IMR-90 (cell line): ENCODE measurements at regions not wholly inside any gene's neighbourhood (a gene's known extent, or its start where the extent isn't known, plus 50 kb on each side); places are given as distances from the start of the nearest gene placed in this dataset.

Experiments used
- CEBPB ChIP-seq: IDR thresholded peaks from 2 replicates; pipeline ENCODE4 v1.6.1; 2012; ENCODE audit warnings: low read depth, low read length, improper control_type of control experiment
- CHD1 ChIP-seq: IDR thresholded peaks from 2 replicates; pipeline ENCODE4 v1.6.1; 2012; ENCODE audit warnings: low read depth, low read length, improper control_type of control experiment
- CTCF ChIP-seq: conservative IDR thresholded peaks from 2 replicates; pipeline ENCODE4 v1.5.1; 2012; ENCODE audit warnings: mild to moderate bottlenecking, low read depth, low read length, improper control_type of control experiment
- ELK1 ChIP-seq: fragments of 150-350 bp; IDR thresholded peaks from 2 replicates; pipeline ENCODE4 v1.6.1; 2016; ENCODE audit warnings: low read depth, mild to moderate bottlenecking, low read length, moderate library complexity, borderline replicate concordance
- FOS ChIP-seq: fragments of 150-350 bp; IDR thresholded peaks from 2 replicates; pipeline ENCODE4 v1.6.1; 2016; ENCODE audit warnings: low read depth, low read length
- MAFK ChIP-seq: IDR thresholded peaks from 2 replicates; pipeline ENCODE4 v1.6.1; 2012; ENCODE audit warnings: low read depth, low read length, improper control_type of control experiment
- MXI1 ChIP-seq: IDR thresholded peaks from 2 replicates; pipeline ENCODE4 v1.6.1; 2012; ENCODE audit warnings: low read depth, mild to moderate bottlenecking, low read length, moderate library complexity, borderline replicate concordance
- POLR2A ChIP-seq: IDR thresholded peaks from 2 replicates; pipeline ENCODE4 v1.6.1; 2012; ENCODE audit warnings: mild to moderate bottlenecking, low read depth, low read length
- RAD21 ChIP-seq: IDR thresholded peaks from 2 replicates; pipeline ENCODE4 v1.6.1; 2012; ENCODE audit warnings: low read length, improper control_type of control experiment
- RCOR1 ChIP-seq: IDR thresholded peaks from 2 replicates; pipeline ENCODE4 v1.6.1; 2012; ENCODE audit warnings: mild to moderate bottlenecking, low read length, improper control_type of control experiment; ENCODE audit not compliant: insufficient replicate concordance
- SMC3 ChIP-seq: fragments of 150-350 bp; IDR thresholded peaks from 2 replicates; pipeline ENCODE4 v1.6.1; 2016; ENCODE audit warnings: low read depth, mild to moderate bottlenecking, antibody characterized with exemption, low read length, moderate library complexity
- USF2 ChIP-seq: fragments of 150-350 bp; IDR thresholded peaks from 2 replicates; pipeline ENCODE4 v1.6.1; 2017; ENCODE audit warnings: mild to moderate bottlenecking, antibody characterized with exemption, low read length, low read depth

GRCh38 chr12:25675808-25676207 is 122.7 kb upstream of the LMNTD1 start:
- TF ChIP-seq CTCF (no peak), POLR2A (no peak), FOS (no peak), MXI1 (no peak), ELK1 (no peak), RAD21 (no peak), USF2 (no peak), RCOR1 (no peak), MAFK (no peak), CEBPB (no peak), CHD1 (no peak), SMC3 (no peak)
